IMR-90 (cell line): ENCODE measurements at regions not wholly inside any gene's neighbourhood (a gene's known extent, or its start where the extent isn't known, plus 50 kb on each side); places are given as distances from the start of the nearest gene placed in this dataset.

Experiments
- ATAC-seq: fragments of 200-7000 bp; cut with Tn5 transposase; 2 replicates; pipeline ENCODE4 v1.9.1; 2020; ENCODE audit warnings: low read depth, mild to moderate bottlenecking, moderate library complexity
- BruUV-seq: library from RNA; stranded (reverse); fragments of 400-500 nt; replicated peaks from 2 replicates; lab custom pipeline; 2021; lab: Mats Ljungman, UMichigan
- CTCF ChIA-PET: fragments of 300-600 bp; formaldehyde crosslinking; extraction: SDS; loops from one replicate; lab custom pipeline; 2021; ENCODE audit warnings: antibody characterized with exemption; lab: Yijun Ruan, JAX
- POLR2A ChIA-PET: fragments of 300-600 bp; sonication (Branson Sonifier 250); formaldehyde crosslinking; loops from one replicate; lab custom pipeline; 2022; ENCODE audit warnings: antibody characterized with exemption; ENCODE audit not compliant: unreplicated experiment; lab: Charles Lee
- DNase-seq: peaks from one replicate; pipeline ENCODE4 v3.0.0; 2013
- H2AFZ ChIP-seq: replicated peaks from 2 replicates; pipeline ENCODE3; 2013; ENCODE audit warnings: low read length, mild to moderate bottlenecking; ENCODE audit not compliant: poor library complexity
- H2AK5ac ChIP-seq: 2 replicates; pipeline ENCODE4 v1.6.1; 2013; ENCODE audit warnings: low read depth, low read length, inconsistent platforms
- H2AK9ac ChIP-seq: replicated peaks from 2 replicates; pipeline ENCODE3; 2013; ENCODE audit warnings: mild to moderate bottlenecking, low read depth, low read length, moderate library complexity; ENCODE audit not compliant: poor library complexity
- H2BK120ac ChIP-seq: 2 replicates; pipeline ENCODE4 v1.6.1; 2013; ENCODE audit warnings: low read depth, low read length, inconsistent platforms
- H2BK15ac ChIP-seq: 3 replicates; pipeline ENCODE4 v1.6.1; 2013; ENCODE audit warnings: low read depth, low read length, inconsistent platforms
- H2BK20ac ChIP-seq: 2 replicates; pipeline ENCODE4 v1.6.1; 2013; ENCODE audit warnings: low read depth, mild to moderate bottlenecking, inconsistent platforms, low read length, moderate library complexity
- H2BK5ac ChIP-seq: 2 replicates; pipeline ENCODE4 v1.6.1; 2013; ENCODE audit warnings: mild to moderate bottlenecking, low read depth, low read length, inconsistent platforms; ENCODE audit not compliant: poor library complexity, severe bottlenecking
- H3K14ac ChIP-seq: replicated peaks from 2 replicates; pipeline ENCODE4 v1.6.1; 2013; ENCODE audit warnings: low read depth, low read length, inconsistent platforms
- H3K18ac ChIP-seq: 2 replicates; pipeline ENCODE4 v1.6.1; 2013; ENCODE audit warnings: low read depth, low read length, control low read depth
- H3K23ac ChIP-seq: 2 replicates; pipeline ENCODE4 v1.6.1; 2013; ENCODE audit warnings: low read depth, low read length, inconsistent platforms
- H3K27ac ChIP-seq: 2 replicates; pipeline ENCODE4 v1.5.1; 2013; ENCODE audit warnings: mild to moderate bottlenecking, control low read depth, low read length; ENCODE audit not compliant: insufficient read depth
- H3K27me3 ChIP-seq: 2 replicates; pipeline ENCODE4 v1.6.1; 2013; ENCODE audit warnings: low read length; ENCODE audit not compliant: control insufficient read depth, insufficient read depth
- H3K36me3 ChIP-seq: 2 replicates; pipeline ENCODE4 v1.6.1; 2013; ENCODE audit warnings: low read length, mixed read lengths; ENCODE audit not compliant: control insufficient read depth, insufficient read depth
- H3K4ac ChIP-seq: 2 replicates; pipeline ENCODE4 v1.6.1; 2013; ENCODE audit warnings: low read depth, low read length, inconsistent platforms
- H3K4me1 ChIP-seq: 2 replicates; pipeline ENCODE4 v1.6.1; 2013; ENCODE audit warnings: low read length, mixed read lengths; ENCODE audit not compliant: control insufficient read depth, insufficient read depth
- H3K4me2 ChIP-seq: 2 replicates; pipeline ENCODE4 v1.6.1; 2013; ENCODE audit warnings: low read depth, mild to moderate bottlenecking, control low read depth, low read length, moderate library complexity
- H3K4me3 ChIP-seq: 2 replicates; pipeline ENCODE4 v1.5.1; 2013; ENCODE audit warnings: low read depth, mild to moderate bottlenecking, control low read depth, low read length, moderate library complexity; ENCODE audit not compliant: insufficient read depth
- H3K56ac ChIP-seq: 2 replicates; pipeline ENCODE4 v1.6.1; 2013; ENCODE audit warnings: low read length, inconsistent platforms; ENCODE audit not compliant: insufficient read depth; ENCODE audit errors: extremely low read depth
- H3K79me1 ChIP-seq, 2 experiments: 2 replicates each; pipeline ENCODE4 v1.6.1; 2013; ENCODE audit warnings: low read length in 2 of 2, inconsistent platforms in 1 of 2, low read depth in 1 of 2
- H3K9ac ChIP-seq: 2 replicates; pipeline ENCODE4 v1.6.1; 2013; ENCODE audit warnings: low read depth, low read length, control low read depth
- H3K9me1 ChIP-seq: 2 replicates; pipeline ENCODE4 v1.6.1; 2013; ENCODE audit warnings: low read length, inconsistent platforms; ENCODE audit not compliant: insufficient read depth
- H3K9me3 ChIP-seq: 2 replicates; pipeline ENCODE4 v1.6.1; 2013; ENCODE audit warnings: low read length; ENCODE audit not compliant: control insufficient read depth, insufficient read depth
- H4K20me1 ChIP-seq: 2 replicates; pipeline ENCODE4 v1.6.1; 2013; ENCODE audit warnings: low read length, inconsistent platforms; ENCODE audit not compliant: insufficient read depth
- H4K5ac ChIP-seq: 2 replicates; pipeline ENCODE4 v1.6.1; 2013; ENCODE audit warnings: mild to moderate bottlenecking, low read depth, low read length, control low read depth
- H4K8ac ChIP-seq, 2 experiments: 2 replicates each; pipeline ENCODE4 v1.6.1; 2013; ENCODE audit warnings: low read depth in 2 of 2, low read length in 2 of 2, control low read depth in 1 of 2, inconsistent platforms in 1 of 2
- H4K91ac ChIP-seq: 2 replicates; pipeline ENCODE4 v1.6.1; 2013; ENCODE audit warnings: low read depth, low read length, inconsistent platforms; ENCODE audit not compliant: insufficient read depth
- BHLHE40 ChIP-seq: fragments of 150-350 bp; IDR thresholded peaks from 2 replicates; pipeline ENCODE4 v1.6.1; 2016; ENCODE audit warnings: mild to moderate bottlenecking, low read depth, low read length
- CEBPB ChIP-seq: IDR thresholded peaks from 2 replicates; pipeline ENCODE4 v1.6.1; 2012; ENCODE audit warnings: low read depth, low read length, improper control_type of control experiment
- CHD1 ChIP-seq: IDR thresholded peaks from 2 replicates; pipeline ENCODE4 v1.6.1; 2012; ENCODE audit warnings: low read depth, low read length, improper control_type of control experiment
- CTCF ChIP-seq: conservative IDR thresholded peaks from 2 replicates; pipeline ENCODE4 v1.5.1; 2012; ENCODE audit warnings: mild to moderate bottlenecking, low read depth, low read length, improper control_type of control experiment
- FOS ChIP-seq: fragments of 150-350 bp; IDR thresholded peaks from 2 replicates; pipeline ENCODE4 v1.6.1; 2016; ENCODE audit warnings: low read depth, low read length
- MAZ ChIP-seq: IDR thresholded peaks from 2 replicates; pipeline ENCODE4 v1.6.1; 2012; ENCODE audit warnings: low read depth, mild to moderate bottlenecking, low read length, improper control_type of control experiment, moderate library complexity, borderline replicate concordance
- MXI1 ChIP-seq: IDR thresholded peaks from 2 replicates; pipeline ENCODE4 v1.6.1; 2012; ENCODE audit warnings: low read depth, mild to moderate bottlenecking, low read length, moderate library complexity, borderline replicate concordance
- NFE2L2 ChIP-seq: fragments of 150-350 bp; IDR thresholded peaks from 2 replicates; pipeline ENCODE4 v1.6.1; 2016; ENCODE audit warnings: low read depth, mild to moderate bottlenecking, low read length
- POLR2A ChIP-seq: IDR thresholded peaks from 2 replicates; pipeline ENCODE4 v1.6.1; 2012; ENCODE audit warnings: mild to moderate bottlenecking, low read depth, low read length
- RAD21 ChIP-seq: IDR thresholded peaks from 2 replicates; pipeline ENCODE4 v1.6.1; 2012; ENCODE audit warnings: low read length, improper control_type of control experiment
- RCOR1 ChIP-seq: IDR thresholded peaks from 2 replicates; pipeline ENCODE4 v1.6.1; 2012; ENCODE audit warnings: mild to moderate bottlenecking, low read length, improper control_type of control experiment; ENCODE audit not compliant: insufficient replicate concordance
- RFX5 ChIP-seq: IDR thresholded peaks from 2 replicates; pipeline ENCODE4 v1.8.0; 2012; ENCODE audit warnings: low read depth, mild to moderate bottlenecking, low read length, moderate library complexity
- SMC3 ChIP-seq: fragments of 150-350 bp; IDR thresholded peaks from 2 replicates; pipeline ENCODE4 v1.6.1; 2016; ENCODE audit warnings: low read depth, mild to moderate bottlenecking, antibody characterized with exemption, low read length, moderate library complexity
- USF2 ChIP-seq: fragments of 150-350 bp; IDR thresholded peaks from 2 replicates; pipeline ENCODE4 v1.6.1; 2017; ENCODE audit warnings: mild to moderate bottlenecking, antibody characterized with exemption, low read length, low read depth
- WGBS, 2 experiments: methylation state at CpG; one replicate each; pipeline versions ENCODE4 v1.1.5 to v1.1.7; 2013; ENCODE audit warnings: missing lambda C conversion rate in 2 of 2; ENCODE audit not compliant: insufficient read length in 1 of 2; ENCODE audit errors: extremely low coverage in 2 of 2; 5-methylcytosine and 5-hydroxymethylcytosine counted together
- dilution Hi-C: fragments of 300-500 bp; cut with HindIII; formaldehyde crosslinking; loops from one replicate; pipeline ENCODE4 v1.14.3; 2018; ENCODE audit warnings: low sequenced_read_pairs; ENCODE audit not compliant: unreplicated experiment
- in situ Hi-C: fragments of 300-500 bp; cut with MboI; formaldehyde crosslinking; loops from 3 replicates; pipeline ENCODE4 v1.14.3; 2019; ENCODE audit warnings: low sequenced_read_pairs, inconsistent platforms, mixed read lengths
- intact Hi-C: fragments of 100-400 bp; cut with micrococcal nuclease; formaldehyde crosslinking; loops from 2 replicates; pipeline ENCODE4 v1.10.0; 2022
- TF ChIP-seq, protein P1 (sequence below): fragments of 150-350 bp; IDR thresholded peaks from 2 replicates; pipeline ENCODE4 v1.6.1; 2016; ENCODE audit warnings: low read depth, mild to moderate bottlenecking, low read length, moderate library complexity, borderline replicate concordance

DNA sequence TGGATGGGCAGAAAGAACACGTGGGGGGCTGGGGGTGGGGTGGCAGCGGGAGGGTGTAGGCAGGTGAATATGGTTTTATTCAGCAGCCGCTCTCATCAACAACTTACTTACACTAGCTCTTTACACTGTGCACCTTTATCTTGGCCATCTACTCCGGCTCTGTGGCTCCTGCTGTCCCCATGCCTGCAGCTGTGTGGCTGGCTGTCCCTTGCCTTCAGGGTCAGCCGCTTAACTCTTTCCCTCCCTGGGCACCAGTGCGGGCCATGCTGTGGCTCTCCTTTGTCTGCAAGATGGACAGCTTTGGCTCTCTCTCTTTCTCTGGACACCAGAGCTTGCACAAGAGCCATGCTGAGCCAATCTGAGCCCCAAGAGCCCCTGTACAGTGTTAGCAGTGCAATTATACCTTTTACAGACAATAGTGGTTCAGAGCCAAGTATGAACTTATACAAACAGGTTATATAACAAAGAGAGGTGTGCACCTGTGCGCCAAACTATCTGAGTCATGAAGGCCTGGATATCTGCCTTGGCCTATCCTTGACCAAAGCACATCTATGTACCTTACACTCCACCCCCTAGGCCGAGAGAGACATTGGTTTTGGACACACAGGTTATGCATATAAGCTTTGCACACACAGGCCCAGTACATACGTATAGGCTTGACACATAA lies 94.3 kb upstream of the CTSC start:
- H2AK9ac ChIP-seq: no peak overlapping the region
- H2BK5ac ChIP-seq: no peak overlapping the region
- no peak overlapping the region for H2BK120ac ChIP-seq
- no peak overlapping the region for H3K18ac ChIP-seq
- no peak overlapping the region for H4K91ac ChIP-seq
- H4K20me1 ChIP-seq: no peaks in the 10 kb centered on the region
- TF ChIP-seq CEBPB: no peak
- TF ChIP-seq MAZ: no peak
- no peak for TF ChIP-seq NFE2L2
- TF ChIP-seq POLR2A: no peak
- no peak for TF ChIP-seq RAD21
- TF ChIP-seq RCOR1: no peak
- no peak for TF ChIP-seq MXI1
- TF ChIP-seq RFX5: no peak
- TF ChIP-seq SMC3: no peak
- no peak for TF ChIP-seq CHD1
- no peak for TF ChIP-seq USF2
- TF ChIP-seq BHLHE40: no peak
- no peak for TF ChIP-seq CTCF
- TF ChIP-seq, protein P1, sequence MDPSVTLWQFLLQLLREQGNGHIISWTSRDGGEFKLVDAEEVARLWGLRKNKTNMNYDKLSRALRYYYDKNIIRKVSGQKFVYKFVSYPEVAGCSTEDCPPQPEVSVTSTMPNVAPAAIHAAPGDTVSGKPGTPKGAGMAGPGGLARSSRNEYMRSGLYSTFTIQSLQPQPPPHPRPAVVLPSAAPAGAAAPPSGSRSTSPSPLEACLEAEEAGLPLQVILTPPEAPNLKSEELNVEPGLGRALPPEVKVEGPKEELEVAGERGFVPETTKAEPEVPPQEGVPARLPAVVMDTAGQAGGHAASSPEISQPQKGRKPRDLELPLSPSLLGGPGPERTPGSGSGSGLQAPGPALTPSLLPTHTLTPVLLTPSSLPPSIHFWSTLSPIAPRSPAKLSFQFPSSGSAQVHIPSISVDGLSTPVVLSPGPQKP: no peak
- no peak for TF ChIP-seq FOS
- no peak overlapping the region for H3K9ac ChIP-seq
- H3K79me1 ChIP-seq: no peaks in the 10 kb centered on the region
- H3K4me1 ChIP-seq: peaks cover 2% of the 10 kb centered on the region; the same call in 1 of the 2 replicates
- H4K5ac ChIP-seq: no peak overlapping the region
- H3K36me3 ChIP-seq: no peaks in the 10 kb centered on the region
- no peak overlapping the region for H3K4me3 ChIP-seq
- in situ Hi-C loops: no loop called here
- no peak overlapping the region for H2AFZ ChIP-seq
- ChIA-PET POLR2A (no interaction called here), CTCF (no interaction called here)
- no peak overlapping the region for H3K56ac ChIP-seq
- no peak overlapping the region for H3K14ac ChIP-seq
- H3K23ac ChIP-seq: no peak overlapping the region
- 70% methylated on average over 4 of the region's 9 CpGs; no CpG with 5 or more reads in 1 of the 2 experiments for WGBS, 2 experiments
- no peak overlapping the region for H4K8ac ChIP-seq
- DNase-seq (no peak), ATAC-seq (no peak)
- dilution Hi-C loops: no loop called here
- H2AK5ac ChIP-seq: no peak overlapping the region
- H2BK15ac ChIP-seq: no peak overlapping the region
- H3K27ac ChIP-seq: no peak overlapping the region
- no peaks in the 10 kb centered on the region; the same call in 1 of the 2 replicates for H3K9me3 ChIP-seq
- H3K4ac ChIP-seq: no peak overlapping the region
- H3K4me2 ChIP-seq: no peak overlapping the region
- no peak overlapping the region for H2BK20ac ChIP-seq
- H3K9me1 ChIP-seq: peaks cover 3% of the 10 kb centered on the region; the same call in 1 of the 2 replicates
- intact Hi-C loops: no loop called here
- H3K27me3 ChIP-seq: no peaks in the 10 kb centered on the region
- no TSS peak for BruUV-seq
